ENCODE measurements at regions not wholly inside any gene's neighbourhood (a gene's known extent, or its start where the extent isn't known, plus 50 kb on each side); places are given as distances from the start of the nearest gene placed in this dataset.
"Not testable (repeated sequence)": the region's sequence is repeated elsewhere in the genome, so short reads cannot be mapped to it uniquely, and the experiment has no call there.

GRCh38 chr7:24138343-24138742, 145.6 kb upstream of the NPY start:
- no peak for DNase-seq

- DNase-seq: no peak
Measured at GRCh38 chr7:24140001-24140400, 144.0 kb upstream of the NPY start.

- DNase-seq: no peak
Measured at GRCh38 chr7:24141874-24142509, 142.0 kb upstream of the NPY start.

GRCh38 chr7:24143547-24143946, 140.4 kb upstream of the NPY start:
- DNase-seq: no peak

- DNase-seq: no peak
Measured at GRCh38 chr7:24151944-24152343, 132.0 kb upstream of the NPY start.

GRCh38 chr7:24152356-24152755, 131.6 kb upstream of the NPY start:
- DNase-seq: no peak

- DNase-seq: no peak
Measured at GRCh38 chr7:24152877-24153472, 131.0 kb upstream of the NPY start.

- no peak for DNase-seq
Measured at GRCh38 chr7:24157666-24158065, 126.3 kb upstream of the NPY start.

- DNase-seq: no peak
Measured at GRCh38 chr7:24158975-24159374, 125.0 kb upstream of the NPY start.

- no peak for DNase-seq
Measured at GRCh38 chr7:24164401-24164800, 119.6 kb upstream of the NPY start.

- no peak for DNase-seq
Measured at GRCh38 chr7:24169077-24169624, 114.8 kb upstream of the NPY start.

- DNase-seq: not testable (repeated sequence)
Measured at GRCh38 chr7:24171951-24172350, 112.0 kb upstream of the NPY start.

- no peak for DNase-seq
Measured at GRCh38 chr7:24172856-24173255, 111.1 kb upstream of the NPY start.

- DNase-seq: no peak
Measured at GRCh38 chr7:24175603-24176002, 108.4 kb upstream of the NPY start.

GRCh38 chr7:24178811-24179570, 105.0 kb upstream of the NPY start:
- no peak for DNase-seq

- no peak for DNase-seq
Measured at GRCh38 chr7:24191362-24191761, 92.6 kb upstream of the NPY start.

GRCh38 chr7:24192053-24192452, 91.9 kb upstream of the NPY start:
- no peak for DNase-seq

GRCh38 chr7:24192691-24193090, 91.3 kb upstream of the NPY start:
- no peak for DNase-seq

- no peak for DNase-seq
Measured at GRCh38 chr7:24197852-24198251, 86.1 kb upstream of the NPY start.

- no peak for DNase-seq
Measured at GRCh38 chr7:24199978-24200377, 84.0 kb upstream of the NPY start.

GRCh38 chr7:24200407-24200966, 83.5 kb upstream of the NPY start:
- DNase-seq: no peak

- DNase-seq: no peak
Measured at GRCh38 chr7:24201226-24201625, 82.8 kb upstream of the NPY start.

- no peak for DNase-seq
Measured at GRCh38 chr7:24212073-24212472, 71.9 kb upstream of the NPY start.

- DNase-seq: no peak
Measured at GRCh38 chr7:24213311-24213710, 70.7 kb upstream of the NPY start.

All from activated CD4-positive, alpha-beta T cell treated with anti-CD3 and anti-CD28 coated beads for 4 hours (primary cell).